Lower leg skin (tissue), 4 donors: ENCODE measurements at regions not wholly inside any gene's neighbourhood (a gene's known extent, or its start where the extent isn't known, plus 50 kb on each side); places are given as distances from the start of the nearest gene placed in this dataset.

ENCODE experiments used
- DNase-seq, 2 donors: peaks; one replicate each; pipeline ENCODE4 v3.0.0-alpha.2; 2019; ENCODE audit warnings: low spot score in 2 of 2
- H3K4me3 ChIP-seq: fragments of 200-600 bp; sonication (generic); 2 replicates; pipeline ENCODE4 v1.5.1; 2017; ENCODE audit warnings: mild to moderate bottlenecking, low read depth; ENCODE audit not compliant: poor library complexity, severe bottlenecking
- CTCF ChIP-seq, 3 donors: fragments of 450-650 bp; IDR thresholded peaks; one replicate each; pipeline ENCODE4 v1.5.1; 2016; ENCODE audit warnings: antibody characterized with exemption in 3 of 3, mild to moderate bottlenecking in 3 of 3, moderate library complexity in 2 of 3
- POLR2A ChIP-seq, 2 donors: fragments of 450-650 bp; IDR thresholded peaks; one replicate each; pipeline ENCODE4 v1.6.1; 2016 to 2017; ENCODE audit warnings: antibody characterized with exemption in 2 of 2, mild to moderate bottlenecking in 1 of 2, moderate library complexity in 1 of 2
- WGBS, 2 donors: methylation state at CpG; one replicate each; pipeline ENCODE4 v1.1.5; 2018; 5-methylcytosine and 5-hydroxymethylcytosine counted together
- intact Hi-C: fragments of 100-400 bp; cut with DNase I; formaldehyde crosslinking; loops from one replicate; pipeline ENCODE4 v1.15.0; 2023; ENCODE audit warnings: low total_unique reads

GRCh38 chr20:57865266-57865665 is 155.5 kb upstream of the PMEPA1 start:
- 21 to 37% methylated on average over 1 to 2 of the region's 2 CpGs for WGBS, 2 donors
- intact Hi-C loops = no loop called here
- no peak for TF ChIP-seq POLR2A (IDR thresholded peaks at IDR 0.05)
- no peak for TF ChIP-seq CTCF (IDR thresholded peaks at IDR 0.05)
- no peak overlapping the region for H3K4me3 ChIP-seq
- DNase-seq = no peak

- WGBS, 2 donors = 96 to 97% methylated on average over 6 of the region's 6 CpGs
- DNase-seq = peak in 1 of 2 donors; percentile 42
- TF ChIP-seq POLR2A (IDR thresholded peaks at IDR 0.05) (no peak), CTCF (IDR thresholded peaks at IDR 0.05) (no peak)
- intact Hi-C loops = no loop called here
- no peak overlapping the region for H3K4me3 ChIP-seq
Measured at GRCh38 chr20:57860576-57860975, 150.8 kb upstream of the PMEPA1 start.

GRCh38 chr20:57857969-57858368 is 148.2 kb upstream of the PMEPA1 start:
- WGBS, 2 donors = 89 to 94% methylated on average over 2 of the region's 2 CpGs
- DNase-seq = no peak
- no peak overlapping the region for H3K4me3 ChIP-seq
- TF ChIP-seq CTCF (IDR thresholded peaks at IDR 0.05) (no peak), POLR2A (IDR thresholded peaks at IDR 0.05) (no peak)
- intact Hi-C loops = no loop called here

GRCh38 chr20:57857118-57857517 is 147.3 kb upstream of the PMEPA1 start:
- no peak for DNase-seq
- TF ChIP-seq CTCF (IDR thresholded peaks at IDR 0.05) (no peak), POLR2A (IDR thresholded peaks at IDR 0.05) (no peak)
- intact Hi-C loops = no loop called here
- no peak overlapping the region for H3K4me3 ChIP-seq
- WGBS, 2 donors = 90 to 93% methylated on average over 2 of the region's 2 CpGs

- WGBS, 2 donors = 96 to 100% methylated on average over 2 of the region's 2 CpGs
- TF ChIP-seq POLR2A (IDR thresholded peaks at IDR 0.05) = no peak
- no peak for TF ChIP-seq CTCF (IDR thresholded peaks at IDR 0.05)
- intact Hi-C loops = no loop called here
- no peak overlapping the region for H3K4me3 ChIP-seq
- DNase-seq = no peak
Measured at GRCh38 chr20:57856658-57857057, 146.8 kb upstream of the PMEPA1 start.

- no peak overlapping the region for H3K4me3 ChIP-seq
- DNase-seq = no peak
- TF ChIP-seq POLR2A (IDR thresholded peaks at IDR 0.05) = no peak
- no peak for TF ChIP-seq CTCF (IDR thresholded peaks at IDR 0.05)
- WGBS, 2 donors = 69 to 72% methylated on average over 4 of the region's 4 CpGs
- intact Hi-C loops = no loop called here
Measured at GRCh38 chr20:57851796-57852195, 142.0 kb upstream of the PMEPA1 start.
